Tibial nerve (tissue), 4 donors: ENCODE measurements at regions not wholly inside any gene's neighbourhood (a gene's known extent, or its start where the extent isn't known, plus 50 kb on each side); places are given as distances from the start of the nearest gene placed in this dataset.
"Not testable (repeated sequence)": the region's sequence is repeated elsewhere in the genome, so short reads cannot be mapped to it uniquely, and the experiment has no call there.

ENCODE experiments used
- EP300 ChIP-seq, 2 donors: sonication (generic); formaldehyde crosslinking; IDR thresholded peaks; one replicate each; pipeline ENCODE4 v1.6.1; 2017; ENCODE audit warnings: antibody characterized with exemption in 2 of 2, mild to moderate bottlenecking in 1 of 2
- POLR2A ChIP-seq, 2 donors: fragments of 450-650 bp; IDR thresholded peaks; one replicate each; pipeline ENCODE4 v1.6.1; 2017; ENCODE audit warnings: antibody characterized with exemption in 2 of 2, mild to moderate bottlenecking in 2 of 2, moderate library complexity in 2 of 2
- TF ChIP-seq, protein P1 (sequence below), 5 experiments: fragments of 200-600 bp in 3 of 5; fragments of 450-650 bp in 2 of 5; sonication (generic) in 3 of 5; IDR thresholded peaks; one replicate each; pipeline ENCODE4 v1.5.1; 2016 to 2019; ENCODE audit warnings: antibody characterized with exemption in 5 of 5, mild to moderate bottlenecking in 3 of 5, moderate library complexity in 2 of 5

DNA sequence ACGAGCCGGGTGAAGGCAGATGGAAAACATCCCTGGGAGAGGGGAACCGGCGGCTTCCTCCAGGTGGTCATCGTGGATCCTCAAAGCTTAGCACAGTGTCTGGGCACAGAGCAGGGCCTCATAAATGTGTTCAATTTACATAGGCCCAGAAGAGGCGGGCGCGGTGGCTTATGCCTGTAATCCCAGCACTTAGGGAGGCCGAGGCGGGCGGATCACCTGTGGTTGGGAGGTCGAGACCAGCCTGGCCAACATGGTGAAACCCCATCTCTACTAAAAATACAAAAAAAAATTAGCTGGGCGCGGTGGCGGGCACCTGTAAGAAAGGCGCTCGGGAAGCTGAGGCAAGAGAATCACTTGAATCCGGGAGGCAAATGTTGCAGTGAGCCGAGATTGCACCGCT, 71.8 kb upstream of the NUP50 start:
- not testable (repeated sequence) for TF ChIP-seq POLR2A, EP300 (IDR thresholded peaks at IDR 0.05)
- TF ChIP-seq, protein P1, sequence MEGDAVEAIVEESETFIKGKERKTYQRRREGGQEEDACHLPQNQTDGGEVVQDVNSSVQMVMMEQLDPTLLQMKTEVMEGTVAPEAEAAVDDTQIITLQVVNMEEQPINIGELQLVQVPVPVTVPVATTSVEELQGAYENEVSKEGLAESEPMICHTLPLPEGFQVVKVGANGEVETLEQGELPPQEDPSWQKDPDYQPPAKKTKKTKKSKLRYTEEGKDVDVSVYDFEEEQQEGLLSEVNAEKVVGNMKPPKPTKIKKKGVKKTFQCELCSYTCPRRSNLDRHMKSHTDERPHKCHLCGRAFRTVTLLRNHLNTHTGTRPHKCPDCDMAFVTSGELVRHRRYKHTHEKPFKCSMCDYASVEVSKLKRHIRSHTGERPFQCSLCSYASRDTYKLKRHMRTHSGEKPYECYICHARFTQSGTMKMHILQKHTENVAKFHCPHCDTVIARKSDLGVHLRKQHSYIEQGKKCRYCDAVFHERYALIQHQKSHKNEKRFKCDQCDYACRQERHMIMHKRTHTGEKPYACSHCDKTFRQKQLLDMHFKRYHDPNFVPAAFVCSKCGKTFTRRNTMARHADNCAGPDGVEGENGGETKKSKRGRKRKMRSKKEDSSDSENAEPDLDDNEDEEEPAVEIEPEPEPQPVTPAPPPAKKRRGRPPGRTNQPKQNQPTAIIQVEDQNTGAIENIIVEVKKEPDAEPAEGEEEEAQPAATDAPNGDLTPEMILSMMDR (IDR thresholded peaks at IDR 0.05), result not testable (repeated sequence)
